OCI-LY7 (cell line): ENCODE measurements at regions not wholly inside any gene's neighbourhood (a gene's known extent, or its start where the extent isn't known, plus 50 kb on each side); places are given as distances from the start of the nearest gene placed in this dataset.

Experiments used
- EZH2phosphoT487 ChIP-seq: fragments of 200-600 bp; sonication (generic); IDR thresholded peaks from 2 replicates; pipeline ENCODE4 v1.6.1; 2018; ENCODE audit warnings: low read depth, borderline replicate concordance, mild to moderate bottlenecking, mixed run types, antibody characterized with exemption, low read length, moderate library complexity, mixed read lengths
- TF ChIP-seq, protein P1 (sequence below): fragments of 200-600 bp; sonication (generic); conservative IDR thresholded peaks from 2 replicates; pipeline ENCODE4 v1.5.1; 2014; ENCODE audit warnings: mild to moderate bottlenecking, antibody characterized with exemption, low read length, moderate library complexity, mixed read lengths

DNA sequence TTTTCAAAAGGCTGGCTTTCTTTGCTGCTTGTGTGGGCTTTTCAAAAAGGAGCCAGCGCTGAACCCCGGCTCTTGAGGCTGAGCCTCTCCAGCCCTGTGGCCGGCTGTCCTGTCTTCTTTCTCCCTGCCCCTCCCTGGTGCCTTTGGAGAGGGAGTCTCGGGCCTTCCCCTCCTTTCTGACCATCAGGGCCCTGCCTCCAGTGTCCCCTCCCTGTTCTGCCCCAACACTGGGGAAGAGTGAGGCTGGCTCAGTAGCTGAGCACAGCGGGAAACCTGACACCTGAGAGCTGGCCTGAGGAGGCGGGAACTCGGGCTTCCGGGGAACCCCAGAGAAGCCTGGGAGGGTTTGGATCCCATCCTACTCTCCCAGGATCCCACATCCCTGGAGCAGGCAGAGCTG is 232.1 kb downstream of the LOXHD1 start:
- TF ChIP-seq, protein P1, sequence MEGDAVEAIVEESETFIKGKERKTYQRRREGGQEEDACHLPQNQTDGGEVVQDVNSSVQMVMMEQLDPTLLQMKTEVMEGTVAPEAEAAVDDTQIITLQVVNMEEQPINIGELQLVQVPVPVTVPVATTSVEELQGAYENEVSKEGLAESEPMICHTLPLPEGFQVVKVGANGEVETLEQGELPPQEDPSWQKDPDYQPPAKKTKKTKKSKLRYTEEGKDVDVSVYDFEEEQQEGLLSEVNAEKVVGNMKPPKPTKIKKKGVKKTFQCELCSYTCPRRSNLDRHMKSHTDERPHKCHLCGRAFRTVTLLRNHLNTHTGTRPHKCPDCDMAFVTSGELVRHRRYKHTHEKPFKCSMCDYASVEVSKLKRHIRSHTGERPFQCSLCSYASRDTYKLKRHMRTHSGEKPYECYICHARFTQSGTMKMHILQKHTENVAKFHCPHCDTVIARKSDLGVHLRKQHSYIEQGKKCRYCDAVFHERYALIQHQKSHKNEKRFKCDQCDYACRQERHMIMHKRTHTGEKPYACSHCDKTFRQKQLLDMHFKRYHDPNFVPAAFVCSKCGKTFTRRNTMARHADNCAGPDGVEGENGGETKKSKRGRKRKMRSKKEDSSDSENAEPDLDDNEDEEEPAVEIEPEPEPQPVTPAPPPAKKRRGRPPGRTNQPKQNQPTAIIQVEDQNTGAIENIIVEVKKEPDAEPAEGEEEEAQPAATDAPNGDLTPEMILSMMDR: no peak
- TF ChIP-seq EZH2phosphoT487: no peak
